Astrocyte (in vitro differentiated cells and primary cell): ENCODE measurements at regions not wholly inside any gene's neighbourhood (a gene's known extent, or its start where the extent isn't known, plus 50 kb on each side); places are given as distances from the start of the nearest gene placed in this dataset.

Experiments
- CTCF ChIP-seq: IDR thresholded peaks from 2 replicates; pipeline ENCODE4 v1.5.1; 2011; ENCODE audit warnings: low read depth, mild to moderate bottlenecking, inconsistent platforms, low read length, moderate library complexity; ENCODE audit not compliant: insufficient read depth
- EZH2 ChIP-seq: IDR thresholded peaks from 2 replicates; pipeline ENCODE4 v1.6.1; 2012; ENCODE audit warnings: mild to moderate bottlenecking, low read length, inconsistent platforms; ENCODE audit not compliant: insufficient read depth

GRCh38 chr2:10498525-10499274 is 50.6 kb upstream of the ODC1 start:
- TF ChIP-seq CTCF (no peak), EZH2 (no peak)
